H1 (cell line): ENCODE measurements at regions not wholly inside any gene's neighbourhood (a gene's known extent, or its start where the extent isn't known, plus 50 kb on each side); places are given as distances from the start of the nearest gene placed in this dataset.

ENCODE experiments used
- CTCF ChIA-PET: fragments of 300-600 bp; sonication (Branson Sonifier 250); formaldehyde crosslinking; loops from one replicate; lab custom pipeline; 2021; ENCODE audit not compliant: partially characterized antibody; lab: Charles Lee
- POLR2A ChIA-PET: fragments of 300-600 bp; sonication (Branson Sonifier 250); formaldehyde crosslinking; loops from one replicate; lab custom pipeline; 2021; ENCODE audit warnings: inconsistent platforms; ENCODE audit not compliant: partially characterized antibody; lab: Charles Lee
- DNase-seq, 2 experiments: peaks; one replicate each; pipeline versions ENCODE4 v3.0.0 to v3.0.0-alpha.2; 2010 to 2022; ENCODE audit warnings: low spot score in 2 of 2, low read depth in 1 of 2, mixed read lengths in 1 of 2
- FAIRE-seq: peaks from 2 replicates; lab custom pipeline; 2011; peaks lifted over from hg19 to GRCh38; lab: Jason Lieb, UNC
- H2AFZ ChIP-seq: 2 replicates; pipeline ENCODE4 v1.8.1; 2012; ENCODE audit warnings: low read length, inconsistent platforms
- H2AK5ac ChIP-seq: 2 replicates; pipeline ENCODE4 v1.6.1; 2013; ENCODE audit warnings: low read depth, low read length
- H2BK120ac ChIP-seq: replicated peaks from 2 replicates; pipeline ENCODE3; 2013; ENCODE audit warnings: low read depth, low read length, inconsistent platforms
- H2BK12ac ChIP-seq: 2 replicates; pipeline ENCODE4 v1.6.1; 2013; ENCODE audit warnings: low read depth, low read length
- H2BK15ac ChIP-seq: 2 replicates; pipeline ENCODE4 v1.6.1; 2013; ENCODE audit warnings: low read length
- H2BK20ac ChIP-seq: 2 replicates; pipeline ENCODE4 v1.6.1; 2013; ENCODE audit warnings: low read length
- H2BK5ac ChIP-seq: 2 replicates; pipeline ENCODE4 v1.6.1; 2013; ENCODE audit warnings: low read depth, low read length
- H3K14ac ChIP-seq: 2 replicates; pipeline ENCODE4 v1.6.1; 2013; ENCODE audit warnings: inconsistent platforms; ENCODE audit not compliant: insufficient read length
- H3K18ac ChIP-seq: 2 replicates; pipeline ENCODE4 v1.6.1; 2013; ENCODE audit warnings: low read length; ENCODE audit errors: extremely low read depth
- H3K23ac ChIP-seq: 2 replicates; pipeline ENCODE4 v1.6.1; 2013; ENCODE audit warnings: inconsistent platforms; ENCODE audit not compliant: insufficient read length
- H3K23me2 ChIP-seq: 2 replicates; pipeline ENCODE4 v1.6.1; 2013; ENCODE audit warnings: low read depth, low read length
- H3K27ac ChIP-seq: 2 replicates; pipeline ENCODE4 v1.6.1; 2011; ENCODE audit warnings: low read depth, low read length, inconsistent platforms
- H3K27me3 ChIP-seq, 4 experiments: replicated peaks in 1 of 4; 1 replicate in 1 of 4; 2 replicates in 3 of 4; pipeline versions ENCODE4 v1.6.1 to v1.8.1; 2011 to 2013; ENCODE audit warnings: low read length in 3 of 4, mild to moderate bottlenecking in 3 of 4, inconsistent platforms in 2 of 4, mixed read lengths in 2 of 4, moderate library complexity in 1 of 4; ENCODE audit not compliant: control insufficient read depth in 3 of 4, insufficient read depth in 3 of 4; ENCODE audit errors: extremely low read depth in 1 of 4
- H3K36me3 ChIP-seq, 4 experiments: 2 replicates each; pipeline versions ENCODE4 v1.6.1 to v1.8.1; 2011 to 2013; ENCODE audit warnings: mild to moderate bottlenecking in 4 of 4, low read length in 3 of 4, moderate library complexity in 2 of 4, control low read depth in 1 of 4, inconsistent platforms in 1 of 4; ENCODE audit not compliant: insufficient read depth in 4 of 4, control insufficient read depth in 2 of 4
- H3K4ac ChIP-seq: replicated peaks from 2 replicates; pipeline ENCODE3; 2013; ENCODE audit warnings: low read length, low read depth, mixed read lengths, inconsistent platforms; ENCODE audit not compliant: insufficient read length
- H3K4me1 ChIP-seq, 4 experiments: replicated peaks in 1 of 4; 1 replicate in 1 of 4; 2 replicates in 3 of 4; pipeline versions ENCODE4 v1.6.1 to v1.8.1; 2011 to 2013; ENCODE audit warnings: low read length in 3 of 4, inconsistent platforms in 2 of 4, mixed read lengths in 1 of 4; ENCODE audit not compliant: insufficient read depth in 4 of 4, control insufficient read depth in 3 of 4
- H3K4me2 ChIP-seq, 2 experiments: 2 replicates each; pipeline versions ENCODE4 v1.6.1 to v1.8.1; 2011 to 2013; ENCODE audit warnings: low read depth in 2 of 2, low read length in 2 of 2, control low read depth in 1 of 2, inconsistent platforms in 1 of 2, mild to moderate bottlenecking in 1 of 2; ENCODE audit not compliant: insufficient read depth in 1 of 2
- H3K4me3 ChIP-seq, 4 experiments: fragments of 200-600, 300-600 bp in 1 of 4; sonication (generic), shearing (Covaris generic), sonication (Bioruptor Twin) in 1 of 4; 2 replicates each; pipeline versions ENCODE4 v1.5.1 to v1.8.1; 2011 to 2016; ENCODE audit warnings: low read length in 4 of 4, low read depth in 3 of 4, control low read depth in 2 of 4, inconsistent platforms in 2 of 4, mild to moderate bottlenecking in 2 of 4, mixed read lengths in 1 of 4, moderate library complexity in 1 of 4; ENCODE audit not compliant: insufficient read depth in 2 of 4; ENCODE audit errors: extremely low read depth in 1 of 4
- H3K56ac ChIP-seq: replicated peaks from 2 replicates; pipeline ENCODE3; 2013; ENCODE audit warnings: low read depth, mild to moderate bottlenecking, mixed read lengths, low read length, inconsistent platforms; ENCODE audit not compliant: insufficient read length
- H3K79me1 ChIP-seq: 2 replicates; pipeline ENCODE4 v1.6.1; 2013; ENCODE audit warnings: low read depth, low read length, control low read depth
- H3K79me2 ChIP-seq, 2 experiments: 2 replicates each; pipeline versions ENCODE4 v1.6.1 to v1.8.1; 2012 to 2013; ENCODE audit warnings: low read length in 2 of 2, mild to moderate bottlenecking in 2 of 2, inconsistent platforms in 1 of 2; ENCODE audit not compliant: insufficient read depth in 2 of 2, control insufficient read depth in 1 of 2
- H3K9ac ChIP-seq, 4 experiments: replicated peaks in 1 of 4; 1 replicate in 1 of 4; 2 replicates in 3 of 4; pipeline versions ENCODE4 v1.6.1 to v1.8.1; 2011 to 2013; ENCODE audit warnings: low read depth in 3 of 4, low read length in 3 of 4, control low read depth in 2 of 4, mild to moderate bottlenecking in 2 of 4, moderate library complexity in 2 of 4, inconsistent platforms in 1 of 4; ENCODE audit errors: extremely low read depth in 1 of 4
- H3K9me3 ChIP-seq, 2 experiments: 2 replicates each; pipeline versions ENCODE4 v1.6.1 to v1.8.1; 2012 to 2013; ENCODE audit warnings: mild to moderate bottlenecking in 2 of 2, moderate library complexity in 2 of 2, control low read depth in 1 of 2, inconsistent platforms in 1 of 2, low read depth in 1 of 2, low read length in 1 of 2, mixed read lengths in 1 of 2; ENCODE audit not compliant: insufficient read depth in 2 of 2
- H4K20me1 ChIP-seq, 2 experiments: replicated peaks in 1 of 2; 2 replicates each; pipeline versions ENCODE3 to v1.8.1; 2011 to 2013; ENCODE audit warnings: inconsistent platforms in 2 of 2, low read length in 2 of 2, mild to moderate bottlenecking in 1 of 2; ENCODE audit not compliant: insufficient read depth in 2 of 2, control insufficient read depth in 1 of 2
- H4K5ac ChIP-seq: 2 replicates; pipeline ENCODE4 v1.6.1; 2013; ENCODE audit warnings: low read length, low read depth, mixed read lengths, inconsistent platforms; ENCODE audit not compliant: insufficient read length
- H4K8ac ChIP-seq: 2 replicates; pipeline ENCODE4 v1.8.0; 2013; ENCODE audit warnings: mild to moderate bottlenecking, moderate library complexity, low read length, inconsistent platforms; ENCODE audit not compliant: insufficient read depth; ENCODE audit errors: extremely low read depth
- H4K91ac ChIP-seq: replicated peaks from 2 replicates; pipeline ENCODE3; 2013; ENCODE audit warnings: low read length, mixed read lengths, inconsistent platforms; ENCODE audit not compliant: insufficient read length
- HDAC2 ChIP-seq, 2 experiments: fragments of 300-600 bp in 1 of 2; sonication (generic) in 1 of 2; IDR thresholded peaks; 2 replicates each; pipeline ENCODE4 v1.6.1; 2011 to 2012; ENCODE audit warnings: low read depth in 2 of 2, low read length in 2 of 2, mild to moderate bottlenecking in 2 of 2, moderate library complexity in 2 of 2, borderline replicate concordance in 1 of 2, inconsistent platforms in 1 of 2
- JUND ChIP-seq: IDR thresholded peaks from 2 replicates; pipeline ENCODE4 v1.6.1; 2011; ENCODE audit warnings: mild to moderate bottlenecking, improper control_type of control experiment, low read length
- SP1 ChIP-seq: IDR thresholded peaks from 2 replicates; pipeline ENCODE4 v1.6.1; 2011; ENCODE audit warnings: low read depth, low read length
- TEAD4 ChIP-seq: IDR thresholded peaks from 2 replicates; pipeline ENCODE4 v1.6.1; 2012; ENCODE audit warnings: low read depth, low read length, inconsistent platforms, mixed read lengths
- ZNF274 ChIP-seq: IDR thresholded peaks from 2 replicates; pipeline ENCODE4 v1.7.0; 2012; ENCODE audit warnings: low read length, borderline replicate concordance; ENCODE audit errors: extremely low read depth
- WGBS, 2 experiments: shearing (Covaris generic) in 1 of 2; methylation state at CpG; one replicate each; pipeline versions ENCODE4 v1.1.6 to v1.1.7; 2013 to 2015; ENCODE audit warnings: low lambda C conversion rate in 2 of 2, mixed read lengths in 2 of 2, inconsistent platforms in 1 of 2, low coverage in 1 of 2, missing lambda C conversion rate in 1 of 2; ENCODE audit not compliant: insufficient replicate concordance in 2 of 2, insufficient coverage in 1 of 2, insufficient read length in 1 of 2; ENCODE audit errors: extremely low coverage in 1 of 2, missing lambda C conversion rate in 1 of 2; 5-methylcytosine and 5-hydroxymethylcytosine counted together
- TF ChIP-seq, protein P1 (sequence below): IDR thresholded peaks from 2 replicates; pipeline ENCODE4 v1.6.1; 2011; ENCODE audit warnings: low read depth, mild to moderate bottlenecking, low read length; ENCODE audit not compliant: insufficient read depth

DNA sequence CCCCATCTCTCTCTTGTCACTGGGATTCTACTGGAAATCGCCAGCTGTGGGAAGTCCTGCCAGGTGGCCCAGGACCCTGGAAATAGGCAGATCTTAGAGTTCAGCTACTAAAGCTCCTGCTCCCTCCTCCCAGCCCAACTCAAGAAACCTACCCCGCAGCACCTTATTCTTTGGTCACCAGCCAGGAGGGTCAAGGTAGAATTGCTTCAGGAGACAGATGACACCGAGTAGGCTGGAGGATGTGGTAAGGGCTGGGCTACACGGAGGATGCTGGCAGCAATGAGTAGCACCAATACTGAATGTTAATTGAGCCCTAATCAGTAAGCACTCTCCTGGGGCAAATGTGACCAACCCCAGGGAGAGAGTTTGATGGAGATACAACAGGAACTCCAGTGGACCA is 119.7 kb upstream of the VASH1 start:
- H2AK5ac ChIP-seq = no peak overlapping the region
- no peaks in the 10 kb centered on the region for H3K79me1 ChIP-seq
- 75% methylated on average over 4 of the region's 4 CpGs; no CpG with 5 or more reads in 1 of the 2 experiments for WGBS, 2 experiments
- no peak overlapping the region for H4K5ac ChIP-seq
- H3K23me2 ChIP-seq = no peaks in the 10 kb centered on the region
- no peak overlapping the region for H4K91ac ChIP-seq
- H2AFZ ChIP-seq = no peak overlapping the region
- H3K4me3 ChIP-seq = no peak overlapping the region
- CTCF ChIA-PET = interaction anchor here (0.8 to 1.8 kb wide), 5 partner anchors 13 to 591 kb away, joined by 3 to 5 read pairs (median 4); no protein-coding TSS in a partner anchor
- no peak overlapping the region for H3K4ac ChIP-seq
- no peaks in the 10 kb centered on the region for H3K79me2 ChIP-seq
- FAIRE-seq (no peak), DNase-seq (no peak)
- H3K9me3 ChIP-seq = no peaks in the 10 kb centered on the region
- H3K4me2 ChIP-seq = no peak overlapping the region
- no peak overlapping the region for H2BK20ac ChIP-seq
- H3K56ac ChIP-seq = no peak overlapping the region
- H3K14ac ChIP-seq = no peak overlapping the region
- no peak overlapping the region for H4K8ac ChIP-seq
- peaks cover 0 to 4% (median 1%) of the 10 kb centered on the region in 4 experiments; a peak in 2 of 7 replicates for H3K4me1 ChIP-seq
- H2BK5ac ChIP-seq = no peak overlapping the region
- H2BK120ac ChIP-seq = no peak overlapping the region
- H2BK15ac ChIP-seq = no peak overlapping the region
- no peaks in the 10 kb centered on the region for H3K36me3 ChIP-seq
- no peak overlapping the region for H3K9ac ChIP-seq
- no peak overlapping the region for H2BK12ac ChIP-seq
- H3K27me3 ChIP-seq = no peaks in the 10 kb centered on the region
- H3K27ac ChIP-seq = no peak overlapping the region
- no peaks in the 10 kb centered on the region for H4K20me1 ChIP-seq
- no peak overlapping the region for H3K18ac ChIP-seq
- POLR2A ChIA-PET = interaction anchor here (0.6 kb wide), 1 partner anchor 106 kb away, joined by 3 read pairs; no protein-coding TSS in a partner anchor
- no peak overlapping the region for H3K23ac ChIP-seq
- TF ChIP-seq JUND = no peak
- TF ChIP-seq HDAC2 (IDR thresholded peaks at IDR 0.05; ENCODE audit: borderline replicate concordance in 1 of 2, low read depth in 2 of 2, low read length in 2 of 2) = no peak
- TF ChIP-seq, protein P1, sequence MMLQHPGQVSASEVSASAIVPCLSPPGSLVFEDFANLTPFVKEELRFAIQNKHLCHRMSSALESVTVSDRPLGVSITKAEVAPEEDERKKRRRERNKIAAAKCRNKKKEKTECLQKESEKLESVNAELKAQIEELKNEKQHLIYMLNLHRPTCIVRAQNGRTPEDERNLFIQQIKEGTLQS = no peak
- no peak for TF ChIP-seq SP1
- TF ChIP-seq TEAD4 = no peak
- TF ChIP-seq ZNF274 = no peak
